ENCODE measurements at regions not wholly inside any gene's neighbourhood (a gene's known extent, or its start where the extent isn't known, plus 50 kb on each side); places are given as distances from the start of the nearest gene placed in this dataset.

- DNase-seq (ENCODE audit: low read depth, low spot score) = no peak
These were observed 114.6 kb upstream of the PDE10A start for GRCh38 chr6:165777680-165778079.

More at GRCh38 chr6:165777680-165778079, 114.6 kb upstream of the PDE10A start:
- Histone ChIP-seq H3K9me3 (replicated peaks; ENCODE audit: control insufficient read depth, insufficient read depth, low read length) (no peaks in the 10 kb centered on the region), H3K36me3 (ENCODE audit: control insufficient read depth in 2 of 2, extremely low read depth in 1 of 2, insufficient read depth in 2 of 2, low read length in 2 of 2) (no peaks in the 10 kb centered on the region), H3K27ac (ENCODE audit: insufficient read depth, low read depth, low read length) (no peak overlapping the region), H3K79me2 (ENCODE audit: control insufficient read depth, insufficient read depth, low read length) (no peaks in the 10 kb centered on the region), H3K27me3 (ENCODE audit: control insufficient read depth in 2 of 2, insufficient read depth in 2 of 2, low read length in 2 of 2) (peaks cover 1 to 2% of the 10 kb centered on the region in 2 experiments), H3K4me2 (ENCODE audit: insufficient read depth, low read length) (no peak overlapping the region), H2AFZ (ENCODE audit: low read depth, low read length) (no peak overlapping the region), H3K9me1 (replicated peaks; ENCODE audit: control insufficient read depth, extremely low read depth, insufficient read depth, low read length) (no peaks in the 10 kb centered on the region), H3K9ac (replicated peaks; ENCODE audit: extremely low read depth, insufficient read depth, low read length) (no peak overlapping the region), H3K4me1 (ENCODE audit: control insufficient read depth, extremely low read depth, insufficient read depth, low read length) (peaks cover 9% of the 10 kb centered on the region), H3K4me3 (replicated peaks in 1 of 3; ENCODE audit: insufficient read depth in 1 of 3, low read depth in 1 of 3, low read length in 3 of 3) (no peak overlapping the region), H4K20me1 (replicated peaks; ENCODE audit: control insufficient read depth, extremely low read depth, insufficient read depth, low read length) (no peaks in the 10 kb centered on the region)
- TF ChIP-seq MYC (IDR thresholded peaks at IDR 0.05; ENCODE audit: low read depth, low read length) (no peak), FOS (IDR thresholded peaks at IDR 0.05; ENCODE audit: borderline replicate concordance, insufficient read depth, low read length) (no peak), MAX (IDR thresholded peaks at IDR 0.05; ENCODE audit: insufficient read depth, insufficient read length) (no peak), CTCF (IDR thresholded peaks at IDR 0.05; ENCODE audit: extremely low read depth in 1 of 2, insufficient read depth in 1 of 2, low read depth in 1 of 2, low read length in 2 of 2) (no peak), EZH2 (IDR thresholded peaks at IDR 0.05; ENCODE audit: borderline replicate concordance, low read depth, low read length, severe bottlenecking) (no peak), GATA2 (IDR thresholded peaks at IDR 0.05; ENCODE audit: insufficient read depth, insufficient read length, low read depth, low read length) (no peak), POLR2A (IDR thresholded peaks at IDR 0.05; ENCODE audit: low read depth, low read length) (no peak), POLR2AphosphoS5 (IDR thresholded peaks at IDR 0.05; ENCODE audit: insufficient read depth, low read depth, low read length) (no peak), JUN (IDR thresholded peaks at IDR 0.05; ENCODE audit: borderline replicate concordance, insufficient read depth, insufficient read length, low read depth) (no peak)
- no TSS peak for BruUV-seq (replicated peaks)
- FAIRE-seq = no peak
- dilution Hi-C loops (cut with MboI; ENCODE audit: extremely low pct_ligation_motif_present, low sequenced_read_pairs) = no loop called here
- ChIA-PET CTCF (no interaction called here), POLR2A (no interaction called here)
- intact Hi-C loops (cut with micrococcal nuclease) = no loop called here

Data from endothelial cell of umbilical vein (primary cell).